ENCODE measurements at regions not wholly inside any gene's neighbourhood (a gene's known extent, or its start where the extent isn't known, plus 50 kb on each side); places are given as distances from the start of the nearest gene placed in this dataset.

- no peak overlapping the region for H3K14ac ChIP-seq (ENCODE audit: insufficient read length)
- H3K18ac ChIP-seq (ENCODE audit: extremely low read depth, low read length) = no peak overlapping the region
- H2BK20ac ChIP-seq (ENCODE audit: low read length) = no peak overlapping the region; the same call in 1 of the 2 replicates
- no peak overlapping the region for H4K91ac ChIP-seq (replicated peaks; ENCODE audit: insufficient read length, low read length)
- H3K56ac ChIP-seq (replicated peaks; ENCODE audit: insufficient read length, low read depth, low read length) = no peak overlapping the region
- 0 out of 2 replicates have a peak overlapping the region, but pooled peaks have one; percentile 14 for H2BK12ac ChIP-seq (ENCODE audit: low read depth, low read length)
- H3K36me3 ChIP-seq (ENCODE audit: control insufficient read depth in 2 of 4, insufficient read depth in 4 of 4, low read length in 3 of 4) = no peaks in the 10 kb centered on the region
- H4K8ac ChIP-seq (ENCODE audit: extremely low read depth, insufficient read depth, low read length) = no peak overlapping the region
- no peak overlapping the region for H3K27ac ChIP-seq (ENCODE audit: low read depth, low read length)
- H3K4me2 ChIP-seq (ENCODE audit: insufficient read depth in 1 of 2, low read depth in 2 of 2, low read length in 2 of 2) = no peak overlapping the region
- no peak for DNase-seq (ENCODE audit: low read depth in 1 of 2, low spot score in 2 of 2)
- H3K9ac ChIP-seq (replicated peaks in 1 of 4; ENCODE audit: extremely low read depth in 1 of 4, low read depth in 3 of 4, low read length in 3 of 4) = no peak overlapping the region
- H3K23me2 ChIP-seq (ENCODE audit: low read depth, low read length) = no peaks in the 10 kb centered on the region
- CTCF ChIA-PET (ENCODE audit: partially characterized antibody) = interaction anchor here (1.1 to 2.3 kb wide), 3 partner anchors 79 to 116 kb away, joined by 3 to 5 read pairs (median 4); no protein-coding TSS in a partner anchor
- H4K5ac ChIP-seq (ENCODE audit: insufficient read length, low read depth, low read length) = no peak overlapping the region
- POLR2A ChIA-PET (ENCODE audit: partially characterized antibody) = no interaction called here
- H2BK5ac ChIP-seq (ENCODE audit: low read depth, low read length) = no peak overlapping the region; the same call in 1 of the 2 replicates
- H4K20me1 ChIP-seq (replicated peaks in 1 of 2; ENCODE audit: control insufficient read depth in 1 of 2, insufficient read depth in 2 of 2, low read length in 2 of 2) = no peaks in the 10 kb centered on the region
- no peak overlapping the region for H2BK15ac ChIP-seq (ENCODE audit: low read length)
- no peak overlapping the region for H2AK5ac ChIP-seq (ENCODE audit: low read depth, low read length)
- 65% methylated on average over 3 of the region's 3 CpGs; no CpG with 5 or more reads in 1 of the 2 experiments for WGBS, 2 experiments (ENCODE audit: extremely low coverage in 1 of 2, insufficient coverage in 1 of 2, insufficient read length in 1 of 2, insufficient replicate concordance in 2 of 2, low coverage in 1 of 2, low lambda C conversion rate in 2 of 2, missing lambda C conversion rate in 1 of 2)
- no peak overlapping the region for H2BK120ac ChIP-seq (replicated peaks; ENCODE audit: low read depth, low read length)
- H3K4ac ChIP-seq (replicated peaks; ENCODE audit: insufficient read length, low read depth, low read length) = no peak overlapping the region
- H3K4me1 ChIP-seq (replicated peaks in 1 of 4; ENCODE audit: control insufficient read depth in 3 of 4, insufficient read depth in 4 of 4, low read length in 3 of 4) = 0 out of 7 replicates have a peak, but pooled peaks cover 0 to 2% (median 0%) of the 10 kb centered on the region in 4 experiments
- no peaks in the 10 kb centered on the region for H3K9me3 ChIP-seq (ENCODE audit: insufficient read depth in 2 of 2, low read depth in 1 of 2, low read length in 1 of 2)
- no peaks in the 10 kb centered on the region for H3K79me1 ChIP-seq (ENCODE audit: low read depth, low read length)
- H3K4me3 ChIP-seq (ENCODE audit: extremely low read depth in 1 of 4, insufficient read depth in 2 of 4, low read depth in 3 of 4, low read length in 4 of 4) = no peak overlapping the region
- H3K23ac ChIP-seq (ENCODE audit: insufficient read length) = no peak overlapping the region
- H2AFZ ChIP-seq (ENCODE audit: low read length) = peak overlapping the region; percentile 87
- no peaks in the 10 kb centered on the region for H3K27me3 ChIP-seq (replicated peaks in 1 of 4; ENCODE audit: control insufficient read depth in 3 of 4, extremely low read depth in 1 of 4, insufficient read depth in 3 of 4, low read length in 3 of 4)
- no peak for FAIRE-seq
- no peaks in the 10 kb centered on the region for H3K79me2 ChIP-seq (ENCODE audit: control insufficient read depth in 1 of 2, insufficient read depth in 2 of 2, low read length in 2 of 2)
- TF ChIP-seq TBP (IDR thresholded peaks at IDR 0.05; ENCODE audit: low read depth, low read length) (no peak), RFX5 (IDR thresholded peaks at IDR 0.05; ENCODE audit: borderline replicate concordance, low read depth, low read length) (no peak), SAP30 (IDR thresholded peaks at IDR 0.05; ENCODE audit: insufficient read depth, insufficient replicate concordance, low read length) (no peak), SRF (IDR thresholded peaks at IDR 0.05; ENCODE audit: low read depth, low read length) (no peak), KDM1A (IDR thresholded peaks at IDR 0.05; ENCODE audit: borderline replicate concordance, low read length) (no peak), CBX8 (IDR thresholded peaks at IDR 0.05; ENCODE audit: borderline replicate concordance, low read depth, low read length) (no peak), SP4 (IDR thresholded peaks at IDR 0.05; ENCODE audit: low read length) (no peak), SIN3A (conservative IDR thresholded peaks at IDR 0.05 in 1 of 2, IDR thresholded peaks at IDR 0.05 in 1 of 2; ENCODE audit: low read depth in 1 of 2, low read length in 2 of 2) (no peak), EZH2 (IDR thresholded peaks at IDR 0.05; ENCODE audit: low read depth, low read length, severe bottlenecking) (no peak), ATF3 (IDR thresholded peaks at IDR 0.05; ENCODE audit: insufficient read depth, low read depth, low read length) (no peak)
- TF ChIP-seq, protein P1, sequence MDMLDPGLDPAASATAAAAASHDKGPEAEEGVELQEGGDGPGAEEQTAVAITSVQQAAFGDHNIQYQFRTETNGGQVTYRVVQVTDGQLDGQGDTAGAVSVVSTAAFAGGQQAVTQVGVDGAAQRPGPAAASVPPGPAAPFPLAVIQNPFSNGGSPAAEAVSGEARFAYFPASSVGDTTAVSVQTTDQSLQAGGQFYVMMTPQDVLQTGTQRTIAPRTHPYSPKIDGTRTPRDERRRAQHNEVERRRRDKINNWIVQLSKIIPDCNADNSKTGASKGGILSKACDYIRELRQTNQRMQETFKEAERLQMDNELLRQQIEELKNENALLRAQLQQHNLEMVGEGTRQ (IDR thresholded peaks at IDR 0.05; ENCODE audit: low read length) = no peak
Observed at GRCh38 chr6:109304284-109305015, 77.8 kb downstream of the CD164 start.
